ENCODE measurements at regions not wholly inside any gene's neighbourhood (a gene's known extent, or its start where the extent isn't known, plus 50 kb on each side); places are given as distances from the start of the nearest gene placed in this dataset.

- DNase-seq (ENCODE audit: low read depth in 2 of 2) = no peak
Measured at GRCh38 chr15:31510057-31510456, 183.4 kb downstream of the KLF13 start.

GRCh38 chr15:31511707-31512310 is 185.2 kb downstream of the KLF13 start:
- peak; percentile 31 to 36 for DNase-seq (ENCODE audit: low read depth in 2 of 2)

GRCh38 chr15:31513178-31513577 is 186.5 kb downstream of the KLF13 start:
- no peak for DNase-seq (ENCODE audit: low read depth in 2 of 2)

- DNase-seq (ENCODE audit: low read depth in 2 of 2) = no peak
Measured at GRCh38 chr15:31516440-31516839, 189.8 kb downstream of the KLF13 start.

- no peak for DNase-seq (ENCODE audit: low read depth in 2 of 2)
Measured at GRCh38 chr15:31516874-31517273, 190.2 kb downstream of the KLF13 start.

- DNase-seq (ENCODE audit: low read depth in 2 of 2) = no peak
Measured at GRCh38 chr15:31517711-31518110, 191.1 kb downstream of the KLF13 start.

GRCh38 chr15:31522028-31522427 is 195.4 kb downstream of the KLF13 start:
- no peak for DNase-seq (ENCODE audit: low read depth in 2 of 2)

GRCh38 chr15:31523027-31523654 is 196.5 kb downstream of the KLF13 start:
- DNase-seq (ENCODE audit: low read depth in 2 of 2) = no peak

- no peak for DNase-seq (ENCODE audit: low read depth in 2 of 2)
Measured at GRCh38 chr15:31523655-31524049, 197.0 kb downstream of the KLF13 start.

- DNase-seq (ENCODE audit: low read depth in 2 of 2) = no peak
Measured at GRCh38 chr15:31525185-31525695, 198.6 kb downstream of the KLF13 start.

GRCh38 chr15:31525988-31526665 is 199.5 kb downstream of the KLF13 start:
- no peak for DNase-seq (ENCODE audit: low read depth in 2 of 2)

GRCh38 chr15:31526916-31527690 is 200.5 kb downstream of the KLF13 start:
- no peak for DNase-seq (ENCODE audit: low read depth in 2 of 2)

GRCh38 chr15:31528846-31529245 is 202.2 kb downstream of the KLF13 start:
- DNase-seq (ENCODE audit: low read depth in 2 of 2) = no peak

- DNase-seq (ENCODE audit: low read depth in 2 of 2) = no peak
Measured at GRCh38 chr15:31537770-31538592, 211.3 kb downstream of the KLF13 start.

GRCh38 chr15:31540633-31541032 is 214.0 kb downstream of the KLF13 start:
- no peak for DNase-seq (ENCODE audit: low read depth in 2 of 2)

- DNase-seq (ENCODE audit: low read depth in 2 of 2) = no peak
Measured at GRCh38 chr15:31544361-31544760, 217.7 kb downstream of the KLF13 start.

- no peak for DNase-seq (ENCODE audit: low read depth in 2 of 2)
Measured at GRCh38 chr15:31545257-31545656, 218.6 kb downstream of the KLF13 start.

GRCh38 chr15:31550211-31550977 is 223.8 kb downstream of the KLF13 start:
- DNase-seq (ENCODE audit: low read depth in 2 of 2) = no peak

GRCh38 chr15:31551323-31551722 is 224.7 kb downstream of the KLF13 start:
- DNase-seq (ENCODE audit: low read depth in 2 of 2) = no peak

- DNase-seq (ENCODE audit: low read depth in 2 of 2) = no peak
Measured at GRCh38 chr15:31552482-31553099, 226.0 kb downstream of the KLF13 start.
